HTR-8/SVneo (cell line): ENCODE measurements at regions not wholly inside any gene's neighbourhood (a gene's known extent, or its start where the extent isn't known, plus 50 kb on each side); places are given as distances from the start of the nearest gene placed in this dataset.
A peak's percentile ranks its signal among the peaks of the same experiment; 100 is the strongest.

Source experiments
- DNase-seq: peaks from one replicate; pipeline ENCODE4 v3.0.0; 2011; ENCODE audit warnings: low spot score, mixed read lengths; ENCODE audit not compliant: insufficient read length
- FAIRE-seq: peaks from 2 replicates; lab custom pipeline; 2011; peaks lifted over from hg19 to GRCh38; lab: Jason Lieb, UNC

DNA sequence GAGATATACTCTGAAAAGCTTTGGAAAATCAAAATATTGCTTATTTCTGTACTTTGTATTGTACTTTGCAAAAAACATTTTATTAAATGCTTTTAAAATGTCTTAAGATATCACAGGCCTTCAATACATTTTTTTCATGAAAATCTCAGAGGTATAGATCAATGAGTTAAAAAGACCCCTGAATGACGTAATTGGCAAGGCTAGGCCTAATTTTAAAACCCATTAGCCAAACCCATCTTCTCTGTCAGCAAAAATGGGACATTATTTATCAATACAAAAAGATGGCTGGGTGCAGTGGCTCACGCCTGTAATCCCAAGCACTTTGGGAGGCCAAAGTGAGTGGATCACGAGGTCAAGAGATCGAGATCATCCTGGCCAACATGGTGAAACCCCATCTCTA, 84.8 kb upstream of the PAK5 start:
- FAIRE-seq (no peak), DNase-seq (no peak)

DNA sequence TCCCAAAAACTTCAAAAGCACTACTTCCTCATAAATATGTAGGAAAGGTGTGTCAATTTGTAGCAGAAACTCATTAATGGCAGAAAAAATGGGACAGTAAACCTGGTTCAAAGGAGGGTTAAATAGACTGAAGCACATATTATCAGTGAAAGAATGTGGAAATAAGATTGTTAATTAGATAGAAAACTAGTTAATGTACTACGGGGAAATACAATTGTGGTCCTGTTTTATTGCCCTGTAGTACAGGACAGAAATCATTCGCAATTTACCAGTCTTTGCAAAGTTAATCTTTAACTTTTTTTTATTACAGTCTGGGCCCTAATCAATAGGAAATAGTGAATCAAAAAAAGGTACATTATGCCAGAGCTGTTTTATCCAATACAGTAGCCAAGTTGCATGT, 82.0 kb upstream of the PAK5 start:
- FAIRE-seq (no peak), DNase-seq (no peak)

DNA sequence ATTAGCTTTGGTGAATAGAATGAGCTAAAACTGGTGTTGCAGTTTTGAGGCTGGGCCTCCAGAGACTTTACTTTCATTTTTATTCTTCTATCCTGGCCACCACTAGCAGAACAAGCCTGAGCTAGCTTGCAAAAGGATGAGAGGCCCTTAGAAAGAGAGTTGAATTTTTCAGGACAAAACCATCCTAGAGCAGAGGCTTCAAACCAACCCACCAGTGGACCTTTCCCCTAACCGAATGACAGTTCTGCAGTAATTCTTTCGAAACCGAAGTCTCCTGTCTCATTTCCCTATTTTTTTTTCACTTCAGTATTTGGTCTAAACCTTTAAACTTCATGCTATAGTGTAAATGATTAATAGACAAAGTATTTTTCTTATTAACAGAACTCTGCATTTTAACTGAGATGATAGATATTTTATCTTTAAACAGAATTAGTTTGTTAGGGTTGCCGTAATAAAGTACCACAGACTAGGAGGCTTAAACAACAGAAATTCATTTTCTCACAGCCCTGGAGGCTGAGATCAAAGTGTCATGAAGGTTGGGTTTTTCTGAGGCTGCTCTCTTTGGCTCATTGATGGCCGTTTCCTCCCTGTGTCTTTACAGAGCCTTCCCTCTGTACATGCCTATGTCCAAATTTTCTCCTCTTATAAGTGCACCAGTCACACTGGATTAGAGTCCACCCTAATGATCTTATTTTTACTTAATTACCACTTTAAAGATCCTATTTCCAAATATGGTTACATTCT, 80.6 kb upstream of the PAK5 start:
- DNase-seq (no peak), FAIRE-seq (no peak)

GRCh38 chr20:9918348-9918747, 79.5 kb upstream of the PAK5 start:
- no peak for DNase-seq
- FAIRE-seq, result no peak

- DNase-seq (no peak), FAIRE-seq (no peak)
These were observed 77.9 kb upstream of the PAK5 start for GRCh38 chr20:9916761-9917160.

DNA sequence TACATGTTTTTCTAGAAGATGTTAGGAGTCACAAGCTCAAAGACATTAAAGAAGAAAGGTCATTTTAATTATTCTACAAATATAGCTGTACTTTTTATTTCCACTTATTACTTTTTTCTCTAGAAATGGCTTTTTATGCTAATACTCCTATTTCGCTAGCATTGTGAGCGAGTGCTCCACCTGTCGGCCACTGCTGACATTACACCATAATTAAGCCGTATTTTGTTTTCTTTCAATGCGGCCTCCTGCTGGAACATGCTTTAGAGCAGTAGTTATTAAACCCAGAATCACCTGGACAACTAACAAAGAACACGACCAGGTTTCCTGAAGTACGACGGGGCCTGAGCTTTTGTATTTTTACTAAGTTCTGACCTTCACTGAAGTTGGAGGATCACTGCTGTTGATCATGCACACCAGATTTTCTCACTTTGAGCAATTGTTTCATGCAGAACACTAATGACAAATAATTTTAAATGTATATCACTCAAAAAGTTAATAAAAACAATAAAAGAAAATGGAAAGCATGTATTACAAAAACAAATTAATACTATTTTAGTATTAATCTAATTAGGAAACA, 74.1 kb upstream of the PAK5 start:
- DNase-seq, result peak; percentile 20

GRCh38 chr20:9912290-9912689, 73.4 kb upstream of the PAK5 start:
- no peak for DNase-seq
- FAIRE-seq, result no peak

More for the DNA sequence above, 74.1 kb upstream of the PAK5 start:
- FAIRE-seq, result no peak

- FAIRE-seq (no peak), DNase-seq (no peak)
These were observed 72.6 kb upstream of the PAK5 start for GRCh38 chr20:9911519-9911918.

DNA sequence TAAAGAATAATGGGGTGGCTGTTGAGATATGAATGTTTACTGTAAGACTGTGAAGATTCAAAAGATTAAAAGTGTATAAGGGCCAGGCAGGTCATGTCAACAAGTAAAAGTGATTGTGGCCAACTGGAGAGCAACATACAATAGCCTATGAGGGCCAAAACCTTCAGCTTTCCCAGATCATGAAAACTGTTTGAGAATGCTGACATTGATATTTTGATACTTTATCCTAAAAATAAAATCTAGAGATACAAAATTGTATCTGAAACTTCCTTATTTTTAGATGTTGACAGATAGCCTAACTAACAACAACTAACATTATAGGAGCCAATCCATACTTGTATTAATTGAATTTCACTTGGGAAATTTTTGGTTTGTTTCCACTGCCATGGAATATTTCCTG, 70.3 kb upstream of the PAK5 start:
- FAIRE-seq, result no peak

GRCh38 chr20:9903048-9903655, 64.3 kb upstream of the PAK5 start:
- DNase-seq (no peak), FAIRE-seq (no peak)

More for the DNA sequence above, 70.3 kb upstream of the PAK5 start:
- no peak for DNase-seq

GRCh38 chr20:9889270-9889981, 50.5 kb upstream of the PAK5 start:
- no peak for DNase-seq
- FAIRE-seq, result no peak
